ENCODE measurements at regions not wholly inside any gene's neighbourhood (a gene's known extent, or its start where the extent isn't known, plus 50 kb on each side); places are given as distances from the start of the nearest gene placed in this dataset.
"Not testable (repeated sequence)": the region's sequence is repeated elsewhere in the genome, so short reads cannot be mapped to it uniquely, and the experiment has no call there.

DNA sequence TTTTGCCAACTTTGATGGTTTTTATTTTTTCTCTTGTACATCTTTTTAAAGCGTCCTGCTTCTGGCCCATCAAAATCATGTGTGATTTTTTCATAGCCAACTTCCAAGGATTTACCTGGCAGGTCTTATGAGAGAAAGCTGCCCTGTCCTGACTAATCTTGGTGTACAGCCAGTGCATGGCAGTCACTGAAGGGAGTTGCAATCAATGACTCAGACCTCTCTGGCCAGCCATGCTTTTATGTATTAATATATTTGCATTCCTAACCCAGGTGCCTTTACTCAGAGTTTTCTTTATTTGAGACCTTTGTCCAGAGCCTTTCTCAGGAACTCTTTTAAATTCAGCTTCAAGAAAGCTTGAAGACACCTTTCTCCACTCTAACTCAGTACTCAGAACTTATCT lies 691.5 kb upstream of the HTR2C start:
- DNase-seq: peak; percentile 2

DNA sequence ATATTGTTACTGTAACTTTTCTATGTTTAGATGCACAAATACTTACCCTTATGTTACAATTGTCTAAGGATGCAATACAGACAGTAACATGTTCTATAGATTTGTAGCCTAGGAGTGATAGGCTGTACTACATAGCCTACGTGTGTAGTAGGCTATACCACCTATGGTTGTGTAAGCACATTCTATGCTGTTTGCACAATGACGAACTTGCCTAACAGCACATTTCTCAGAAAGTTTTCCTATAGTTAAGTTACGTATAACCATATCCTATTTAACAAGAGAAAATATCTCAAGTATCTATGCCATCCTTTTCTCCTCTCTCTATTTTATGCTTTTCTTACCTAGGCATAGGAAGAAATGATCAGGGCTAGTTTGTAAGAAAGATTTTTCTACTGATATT lies 710.8 kb upstream of the HTR2C start:
- no peak for DNase-seq

DNA sequence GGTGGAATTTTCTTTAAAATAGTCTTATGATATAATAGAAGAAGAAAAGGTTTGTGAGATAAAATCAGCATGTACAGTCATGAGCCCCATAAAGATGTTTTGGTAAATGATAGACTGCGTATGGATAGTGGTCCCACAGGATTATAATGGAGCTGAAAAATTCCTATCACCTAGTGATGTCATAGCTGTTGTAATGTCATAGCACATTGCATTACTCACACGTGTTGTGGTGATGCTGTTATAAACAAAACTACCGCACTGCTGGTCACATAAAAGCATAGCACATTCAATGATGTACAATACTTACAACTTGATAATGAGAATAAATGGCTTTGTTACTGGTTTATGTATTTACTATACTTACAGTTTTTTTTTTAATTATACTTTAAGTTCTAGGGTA lies 715.2 kb upstream of the HTR2C start:
- DNase-seq: peak; percentile 37

DNA sequence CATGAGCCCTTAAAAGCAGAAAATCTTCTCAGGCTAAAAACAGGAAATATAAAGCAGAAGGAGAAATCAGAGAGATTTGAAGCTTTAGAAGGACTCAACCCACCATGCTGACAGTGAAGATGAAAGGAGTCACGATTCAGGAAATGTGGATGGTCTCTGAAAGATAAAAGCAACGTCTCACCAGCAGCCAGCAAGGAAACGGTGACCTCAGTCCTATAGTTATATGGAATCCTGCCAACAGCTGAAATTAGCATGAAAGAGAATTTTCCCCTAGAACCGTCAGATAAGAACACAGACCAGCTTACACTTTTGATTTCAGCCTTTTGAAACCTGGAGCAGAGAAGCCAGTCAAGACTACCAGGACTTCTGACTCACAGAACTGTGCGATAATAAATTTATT lies 715.7 kb upstream of the HTR2C start:
- DNase-seq: peak; percentile 94

DNA sequence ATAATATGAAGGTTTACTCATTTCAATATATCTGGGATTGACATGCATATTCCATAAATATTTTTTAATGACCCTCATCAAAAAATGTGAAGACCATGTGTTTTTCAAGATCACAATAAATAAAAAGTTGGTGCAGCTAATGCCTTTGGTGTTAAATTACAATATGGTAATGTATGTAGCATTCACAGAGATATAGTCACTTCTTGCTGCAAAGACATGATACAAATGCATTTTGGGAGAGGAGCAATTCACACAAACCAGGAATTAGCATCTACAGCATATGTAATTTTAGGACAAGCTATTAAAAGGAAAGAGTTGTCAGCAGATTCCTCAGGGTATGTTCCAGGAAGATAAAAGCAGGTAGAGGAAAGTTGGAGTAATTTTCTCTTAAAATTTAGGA lies 734.5 kb upstream of the HTR2C start:
- no peak for DNase-seq

DNA sequence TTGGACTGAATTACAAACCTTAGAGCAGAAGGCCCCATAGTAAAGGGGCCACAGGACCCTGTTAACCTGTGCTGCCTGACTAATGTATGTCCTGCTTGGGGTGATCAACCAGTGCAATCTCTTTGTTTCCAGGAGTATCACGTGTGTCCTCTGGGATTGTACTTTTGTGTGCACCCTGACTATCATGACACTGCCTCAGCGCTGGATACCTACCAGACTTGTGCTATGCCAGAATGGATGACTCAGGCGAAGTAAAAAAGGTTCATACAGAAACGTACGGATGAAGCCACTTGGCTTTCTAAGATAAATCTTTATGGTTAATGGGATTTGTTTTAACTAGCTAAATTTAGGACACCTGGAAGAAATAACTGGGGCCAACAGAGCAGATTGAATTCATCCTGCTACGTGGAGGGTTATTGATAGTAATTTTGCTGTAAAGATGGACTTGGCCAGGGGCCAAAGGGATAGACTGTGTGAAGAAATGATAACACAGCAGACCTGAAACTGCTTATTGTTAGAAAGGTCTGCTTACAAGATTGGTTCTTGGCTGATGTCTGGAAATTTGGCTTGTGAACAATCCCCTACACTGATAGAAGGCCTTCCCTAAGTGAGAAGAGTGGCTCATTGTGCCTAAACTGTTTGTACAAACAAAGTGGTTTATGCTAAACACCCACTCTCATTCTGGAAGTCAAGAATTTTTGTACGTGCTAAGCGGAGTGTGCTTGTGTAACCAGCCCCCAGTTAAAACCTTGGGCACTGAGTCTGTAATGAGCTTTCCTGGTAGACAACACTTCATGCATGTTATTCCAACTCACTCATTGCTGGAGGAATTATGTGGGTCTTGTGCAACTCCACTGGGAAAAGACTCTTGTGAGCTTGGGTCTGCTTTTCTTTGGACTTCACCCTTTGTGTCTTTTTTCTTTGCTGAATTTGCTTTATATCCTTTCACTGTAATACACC lies 750.5 kb upstream of the HTR2C start:
- DNase-seq: no peak

DNA sequence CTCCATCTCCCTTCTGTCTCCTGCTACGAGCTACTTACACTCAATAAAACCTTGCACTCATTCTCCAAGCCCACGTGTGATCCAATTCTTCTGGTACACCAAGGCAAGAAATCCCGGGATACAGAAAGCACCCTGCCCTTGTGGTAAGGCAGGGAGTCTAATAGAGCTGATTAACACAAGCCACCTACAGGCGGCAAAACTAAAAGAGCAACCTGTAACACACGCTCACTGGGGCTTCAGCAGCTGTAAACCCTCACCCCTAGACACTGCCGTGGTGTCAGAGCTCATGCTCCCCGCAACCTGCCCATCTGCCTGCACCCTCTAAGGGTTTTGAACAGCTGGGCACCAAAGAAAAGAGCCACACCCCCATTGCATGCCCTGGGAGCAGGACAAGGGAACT lies 755.4 kb upstream of the HTR2C start:
- DNase-seq: no peak

DNA sequence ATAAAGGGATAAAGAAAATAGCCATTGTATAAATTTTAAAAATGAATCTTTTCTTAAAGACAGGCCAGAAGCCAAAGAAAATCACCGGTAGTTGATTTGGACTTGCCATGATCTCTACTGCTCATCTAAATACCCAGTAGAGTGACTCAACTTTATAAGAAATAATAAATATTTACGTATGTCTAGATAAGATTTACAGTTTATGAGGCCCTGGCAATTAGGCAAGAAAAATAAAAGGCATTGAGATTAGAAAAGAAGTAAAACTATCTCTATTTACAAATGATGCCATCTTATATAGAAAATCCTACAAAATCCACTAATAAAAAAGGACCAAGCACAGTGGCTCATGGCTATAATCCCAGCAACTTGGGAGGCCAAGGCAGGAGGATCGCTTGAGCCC lies 765.5 kb upstream of the HTR2C start:
- DNase-seq: no peak

DNA sequence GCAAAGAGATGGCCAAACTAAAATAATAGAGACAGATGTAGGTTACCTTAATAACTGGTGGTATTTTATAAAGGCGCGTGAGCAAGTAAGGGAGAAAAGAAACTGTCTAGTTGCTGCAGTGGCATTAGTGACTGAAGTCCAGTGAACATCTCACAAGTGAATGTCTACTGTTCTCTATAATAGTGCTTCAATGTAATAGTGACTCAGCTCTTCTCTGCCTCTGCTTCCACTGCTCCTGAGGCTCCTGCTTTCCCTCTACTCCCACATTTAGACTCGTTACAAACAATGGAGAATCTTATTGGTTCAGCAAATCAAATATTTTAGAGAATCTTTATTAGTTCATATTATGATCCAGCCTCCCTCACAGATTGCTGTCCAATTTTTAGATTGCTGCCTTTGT lies 779.1 kb upstream of the HTR2C start:
- no peak for DNase-seq

DNA sequence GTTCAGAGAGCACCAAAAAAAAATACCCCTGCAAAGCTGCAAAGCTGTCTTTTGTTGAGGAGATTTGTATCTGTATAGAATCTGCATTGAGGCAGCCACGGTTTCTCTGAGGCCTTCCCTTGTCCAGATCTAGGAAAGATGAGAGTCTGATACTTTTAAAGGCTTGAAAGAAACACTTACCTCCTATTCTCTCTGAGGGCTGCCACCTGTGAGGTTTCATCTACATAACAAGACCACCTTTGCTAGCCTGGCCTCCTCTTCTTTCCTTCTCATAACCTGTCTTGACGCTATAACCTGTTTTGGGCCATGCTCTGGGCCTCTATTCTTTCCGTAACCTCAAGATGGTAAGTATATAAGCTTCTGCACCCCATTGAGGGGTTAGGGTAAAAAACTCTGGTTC lies 779.6 kb upstream of the HTR2C start:
- no peak for DNase-seq

DNA sequence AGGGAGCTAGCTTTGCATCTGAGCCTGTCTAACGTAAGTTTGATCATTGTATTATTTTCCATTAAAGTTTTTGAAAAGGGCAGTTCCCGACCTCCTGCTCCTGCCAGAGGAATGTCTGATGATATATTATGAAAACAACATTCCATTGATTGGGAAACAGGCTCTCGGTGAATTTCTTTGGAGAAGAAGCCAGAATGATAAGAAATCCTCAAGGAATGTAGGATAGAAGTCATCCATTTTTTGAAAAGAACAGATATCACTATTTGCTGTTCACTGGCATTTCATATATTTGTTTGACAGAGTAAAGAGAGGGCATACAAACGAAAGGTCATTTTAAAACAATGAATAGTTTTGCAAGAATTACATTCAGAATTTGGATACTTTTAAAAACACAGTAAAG lies 781.0 kb upstream of the HTR2C start:
- DNase-seq: no peak

DNA sequence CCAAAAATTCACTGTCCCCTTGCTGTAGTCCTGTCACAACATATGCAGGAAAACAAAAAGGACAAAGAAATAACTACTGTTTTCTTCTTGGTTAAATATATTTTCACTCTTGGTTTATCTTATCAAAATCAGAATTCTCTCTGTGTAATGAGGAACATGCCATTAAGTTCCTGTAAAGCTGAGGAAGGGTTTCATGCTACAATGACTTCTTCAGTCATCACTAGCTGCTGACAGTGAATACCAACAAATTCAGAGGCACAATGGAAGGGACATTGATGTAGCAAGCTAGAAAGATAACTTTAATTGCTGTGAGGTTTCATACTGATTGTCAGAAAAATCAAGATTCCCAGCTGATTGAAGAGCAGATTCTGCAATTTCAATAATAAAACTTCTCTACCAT lies 782.9 kb upstream of the HTR2C start:
- DNase-seq: no peak

DNA sequence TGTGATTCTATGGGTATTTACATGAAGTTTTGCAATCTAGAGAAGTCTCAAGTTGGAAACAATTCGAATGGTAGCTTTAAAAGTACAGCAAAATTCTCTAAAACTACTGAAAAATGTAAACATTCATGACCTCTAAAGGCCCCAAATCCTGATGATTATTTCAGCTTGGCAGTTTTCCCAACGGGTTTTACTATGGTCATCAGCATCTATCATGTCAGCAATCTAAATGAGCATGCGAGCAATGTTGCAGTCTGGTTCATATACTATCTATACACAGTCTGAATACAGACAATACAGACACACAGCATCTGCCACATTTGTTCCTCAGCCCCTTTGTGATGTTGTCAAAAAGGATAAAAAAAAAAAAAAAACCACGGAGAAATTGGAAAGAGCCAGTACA lies 790.3 kb upstream of the HTR2C start:
- DNase-seq: no peak

DNA sequence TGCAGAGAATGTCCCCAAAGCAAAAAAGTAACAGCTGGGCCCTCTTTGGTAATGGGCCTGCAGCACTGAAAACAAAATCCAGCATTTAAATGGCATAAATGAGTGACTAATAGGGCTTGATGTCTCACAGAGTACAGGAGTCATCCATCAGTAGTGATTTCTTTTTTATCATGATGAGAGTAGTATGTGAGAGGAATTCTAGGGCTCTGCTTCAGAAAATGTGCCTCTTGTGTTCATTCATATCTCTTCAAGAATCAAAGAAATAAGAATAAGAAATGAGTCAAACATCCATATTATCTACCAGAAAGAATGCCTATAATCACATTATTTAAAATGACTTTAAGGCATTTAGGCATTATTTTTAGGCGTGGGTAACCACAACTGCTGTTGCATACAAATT lies 792.9 kb upstream of the HTR2C start:
- DNase-seq: no peak

DNA sequence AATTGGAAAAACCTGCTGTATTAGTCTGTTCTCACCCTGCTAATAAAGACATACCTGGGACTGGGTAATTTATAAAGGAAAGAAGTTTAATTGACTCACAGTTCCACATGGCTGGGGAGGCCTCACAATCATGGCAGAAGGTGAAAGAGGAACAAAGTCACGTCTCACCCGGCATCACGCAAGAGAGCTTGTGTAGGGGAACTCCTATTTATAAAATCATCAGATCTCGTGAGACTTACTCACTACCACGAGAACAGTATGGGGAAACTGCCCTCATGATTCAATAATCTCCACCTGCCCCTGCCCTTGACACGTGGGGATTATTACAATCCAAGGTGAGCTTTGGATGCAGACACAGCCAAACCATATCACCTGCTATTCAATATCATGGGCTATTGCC lies 799.1 kb upstream of the HTR2C start:
- DNase-seq: not testable (repeated sequence)

DNA sequence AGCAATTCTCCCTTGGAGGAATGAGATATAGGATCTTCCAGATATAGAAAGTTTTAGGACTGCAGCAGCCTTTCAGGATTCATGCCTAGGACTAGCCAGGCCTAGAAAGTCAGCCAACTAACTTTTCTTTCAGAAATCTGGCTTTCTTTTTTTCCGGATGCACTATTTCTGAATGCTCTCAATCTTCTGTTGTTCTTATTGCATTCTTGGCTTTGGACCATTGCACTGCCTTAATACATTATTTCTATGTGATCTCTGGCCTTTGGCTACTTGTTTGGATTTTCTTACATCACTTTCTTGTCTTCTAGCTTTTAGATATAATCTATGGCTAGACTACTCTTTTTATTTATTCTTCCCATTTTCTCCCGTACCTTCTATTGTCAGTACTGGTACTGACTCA lies 813.1 kb upstream of the HTR2C start:
- DNase-seq: no peak

DNA sequence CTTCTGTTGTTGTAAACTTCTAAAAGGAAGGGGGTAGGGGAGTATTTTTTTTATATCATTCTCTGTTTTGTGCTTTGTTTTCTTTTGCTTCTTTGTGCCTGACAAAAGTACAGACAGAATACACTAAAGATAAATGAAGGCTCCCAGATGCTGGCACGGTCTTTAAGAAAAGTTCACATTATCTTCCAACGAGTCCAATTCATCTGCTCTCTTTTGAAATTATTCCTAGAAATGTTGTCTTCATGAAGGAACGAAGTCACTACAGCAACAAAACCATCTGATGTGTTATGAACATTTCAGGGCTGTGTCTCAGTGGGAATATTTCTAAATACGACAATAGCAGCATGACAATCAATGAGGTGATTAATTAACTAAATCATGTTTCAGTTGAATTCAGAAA lies 813.8 kb upstream of the HTR2C start:
- no peak for DNase-seq

DNA sequence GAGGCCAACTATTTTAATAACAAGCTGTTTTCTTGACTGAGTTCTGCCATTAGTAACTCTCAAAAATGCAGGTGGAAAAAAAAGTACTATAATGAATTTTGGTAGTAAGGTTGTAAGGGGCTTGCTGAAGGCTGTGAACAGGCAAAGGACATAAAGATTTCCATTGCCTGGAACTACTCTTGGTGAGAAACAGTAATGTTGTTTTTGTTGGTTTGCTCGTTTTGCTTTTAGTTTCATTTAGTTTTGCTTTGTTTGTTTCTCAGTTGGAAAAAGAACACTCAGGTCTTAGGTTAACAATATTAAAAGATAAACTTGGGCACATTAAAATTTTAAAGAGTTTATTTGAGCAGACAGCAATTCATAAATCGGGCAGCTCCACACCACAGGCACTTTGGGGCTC lies 824.5 kb upstream of the HTR2C start:
- no peak for DNase-seq

DNA sequence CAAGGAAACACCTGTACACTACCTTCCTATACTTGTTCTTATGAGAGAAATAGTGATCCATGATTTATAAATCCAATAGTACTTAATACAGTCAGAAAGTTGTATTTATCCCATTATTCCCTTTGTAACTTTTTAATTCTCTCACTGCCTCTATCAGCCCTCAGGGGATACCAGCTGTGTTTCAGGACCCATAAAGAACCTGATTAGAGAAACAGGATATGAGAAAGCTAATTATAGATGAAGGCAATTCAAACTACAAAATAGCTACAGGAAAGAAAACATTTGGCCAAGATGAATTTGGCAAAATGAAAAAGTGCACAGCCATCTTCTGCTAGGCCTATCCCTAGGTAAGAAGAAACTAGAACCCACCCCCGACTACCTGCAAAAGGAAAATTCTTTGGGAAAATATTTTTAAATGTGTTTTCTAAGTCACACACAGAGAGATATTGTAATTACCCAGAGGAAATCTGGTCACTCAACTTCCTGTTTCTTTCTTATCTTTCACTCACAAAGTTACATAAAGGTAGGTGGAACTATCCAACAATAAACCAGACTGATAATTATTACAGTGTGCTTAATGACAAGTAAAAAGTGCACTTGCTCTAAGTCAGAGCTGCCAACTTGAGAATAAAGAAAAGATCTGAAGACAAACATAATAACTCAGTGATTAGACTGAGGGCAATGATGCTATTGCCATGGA lies 836.5 kb upstream of the HTR2C start:
- DNase-seq: no peak

DNA sequence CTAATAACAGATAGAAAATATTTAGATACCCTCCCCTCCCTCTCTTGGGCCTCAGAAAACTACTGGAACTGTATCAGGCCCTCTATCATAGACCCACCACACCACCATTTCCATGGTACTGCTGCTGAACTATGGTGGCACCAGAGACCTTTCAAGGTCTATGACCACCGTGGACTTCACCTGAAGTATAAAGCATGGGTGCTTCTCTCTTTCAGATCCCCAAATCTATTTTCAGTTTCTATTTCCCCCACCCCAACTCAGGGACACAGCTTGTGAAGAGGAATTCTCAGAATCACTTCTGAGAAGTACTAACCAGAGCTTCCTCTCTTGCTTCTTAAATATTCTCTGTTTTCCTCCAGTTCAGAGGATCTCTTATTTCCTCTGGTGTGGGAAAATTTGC lies 840.8 kb upstream of the HTR2C start:
- DNase-seq: peak; percentile 5

DNA sequence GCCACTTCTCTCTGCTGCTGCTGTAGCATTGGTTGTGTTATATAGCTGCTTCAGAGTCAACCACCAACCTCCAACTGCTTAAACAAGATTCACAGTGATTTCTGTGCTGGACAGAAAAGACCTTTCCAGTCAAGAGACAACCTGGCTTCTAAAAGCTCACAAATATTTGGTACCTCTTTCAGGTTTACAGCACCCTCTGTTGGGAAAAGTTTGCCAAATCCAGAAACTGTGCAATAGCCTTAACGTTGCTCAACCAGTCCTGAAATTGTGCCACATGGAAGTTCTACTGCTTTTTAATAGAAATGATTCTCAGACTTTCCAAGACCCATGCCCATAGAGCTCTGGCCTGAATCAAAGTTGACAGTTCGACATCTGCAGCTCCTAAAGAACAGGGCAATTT lies 842.1 kb upstream of the HTR2C start:
- no peak for DNase-seq

DNA sequence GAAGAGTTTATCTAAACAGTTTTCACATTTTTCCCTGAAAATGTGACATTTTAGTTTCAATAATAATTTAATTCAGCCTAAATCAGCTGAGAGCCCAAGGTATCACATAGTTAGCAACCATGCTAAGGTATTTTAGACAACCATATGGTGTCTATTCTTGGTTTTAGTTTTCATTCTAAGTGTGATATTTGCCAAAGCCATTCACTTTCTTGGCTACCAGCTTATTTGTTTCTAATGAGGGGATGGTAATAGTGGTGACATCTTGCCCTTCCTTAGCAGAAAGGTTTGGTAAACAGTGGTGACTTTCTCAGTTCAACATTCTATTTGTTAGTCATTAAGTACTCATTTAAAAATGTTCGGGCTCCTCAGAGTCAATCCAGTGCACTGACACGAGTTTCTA lies 854.9 kb upstream of the HTR2C start:
- no peak for DNase-seq

DNA sequence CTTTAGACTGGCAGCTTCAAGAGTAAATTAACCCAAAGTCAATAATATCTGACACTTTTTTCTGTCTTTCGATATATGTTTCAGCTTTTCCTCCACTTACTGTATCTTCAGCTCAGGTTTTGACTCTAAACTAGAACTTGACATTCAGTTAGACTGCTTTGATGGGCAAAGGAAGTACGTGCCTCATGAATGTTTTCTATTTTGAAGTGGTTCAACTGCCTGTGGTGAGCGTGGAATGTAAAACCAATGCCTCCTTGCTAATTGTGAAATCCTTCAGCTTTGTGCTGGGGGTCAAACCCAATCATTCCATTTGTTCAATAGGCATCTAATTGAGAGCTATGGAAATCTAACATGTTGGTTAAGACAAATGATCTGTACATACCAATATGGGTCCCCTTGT lies 857.0 kb upstream of the HTR2C start:
- no peak for DNase-seq

DNA sequence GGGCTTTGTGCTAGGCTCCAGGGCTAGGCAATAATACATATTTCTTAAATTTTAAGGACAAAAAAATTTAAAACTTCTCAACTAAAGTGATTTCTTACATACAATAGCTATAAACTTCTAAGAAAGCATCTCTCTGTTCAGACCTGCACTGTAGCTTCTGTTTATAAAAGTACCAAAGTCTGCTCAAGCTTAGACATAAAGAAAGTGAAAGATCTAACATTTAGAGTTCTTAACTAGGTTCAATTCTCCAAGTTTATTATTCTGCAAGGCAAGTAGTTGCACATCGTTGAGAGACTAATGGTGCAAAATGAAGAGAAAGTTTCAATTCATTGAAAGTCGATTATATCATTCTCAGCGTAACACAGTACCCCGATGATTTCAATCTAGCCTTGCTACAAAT lies 857.4 kb upstream of the HTR2C start:
- no peak for DNase-seq

DNA sequence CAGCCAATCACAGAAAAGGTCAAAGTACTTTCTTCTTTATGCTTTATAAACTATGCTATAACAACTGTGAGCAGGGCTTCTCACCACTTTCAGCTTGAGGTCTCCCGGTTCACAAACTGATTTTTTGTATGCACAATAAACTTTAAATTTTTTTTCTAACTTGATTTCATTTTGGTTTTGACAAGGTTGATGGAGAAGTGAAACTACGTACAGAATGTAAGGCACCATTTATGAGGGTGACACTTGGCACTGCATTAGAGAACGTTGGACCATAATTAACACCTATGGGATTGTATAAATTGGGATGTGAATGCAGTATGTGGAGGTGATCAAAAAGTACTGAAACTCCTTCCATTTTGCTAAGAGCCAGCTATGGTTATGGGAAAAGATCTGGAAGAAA lies 857.9 kb upstream of the HTR2C start:
- DNase-seq: no peak

Data from OCI-M1 (cell line).